NT2/D1 (cell line): ENCODE measurements at regions not wholly inside any gene's neighbourhood (a gene's known extent, or its start where the extent isn't known, plus 50 kb on each side); places are given as distances from the start of the nearest gene placed in this dataset.

ENCODE experiments used
- SUZ12 ChIP-seq: IDR thresholded peaks from 2 replicates; pipeline ENCODE4 v1.6.1; 2011; ENCODE audit not compliant: insufficient read length, insufficient read depth; ENCODE audit errors: extremely low read depth
- YY1 ChIP-seq: IDR thresholded peaks from 2 replicates; pipeline ENCODE4 v1.6.1; 2011; ENCODE audit not compliant: insufficient read length, insufficient read depth
- ZNF274 ChIP-seq: IDR thresholded peaks from 2 replicates; pipeline ENCODE4 v1.6.1; 2011; ENCODE audit warnings: mild to moderate bottlenecking, low read depth, low read length

- no peak for TF ChIP-seq ZNF274
- TF ChIP-seq SUZ12 = no peak
- no peak for TF ChIP-seq YY1
These were observed 1204.1 kb downstream of the MRPL39 start for GRCh38 chr21:24403221-24403620.
